HG03460 (cell line): ENCODE measurements at regions not wholly inside any gene's neighbourhood (a gene's known extent, or its start where the extent isn't known, plus 50 kb on each side); places are given as distances from the start of the nearest gene placed in this dataset.
"Not testable (repeated sequence)": the region's sequence is repeated elsewhere in the genome, so short reads cannot be mapped to it uniquely, and the experiment has no call there.

Experiments
- ATAC-seq: cut with Tn5 transposase; IDR thresholded peaks from one replicate; pipeline ENCODE4 v1.9.1; 2021; ENCODE audit not compliant: unreplicated experiment

GRCh38 chr6:56839533-56840183 is 115.2 kb upstream of the BEND6 start:
- no peak for ATAC-seq

GRCh38 chr6:56838965-56839364 is 115.9 kb upstream of the BEND6 start:
- ATAC-seq = no peak

GRCh38 chr6:56838016-56838555 is 116.8 kb upstream of the BEND6 start:
- no peak for ATAC-seq

- ATAC-seq = no peak
These were observed 117.5 kb upstream of the BEND6 start for GRCh38 chr6:56837322-56837894.

- no peak for ATAC-seq
These were observed 119.3 kb upstream of the BEND6 start for GRCh38 chr6:56835612-56836011.

GRCh38 chr6:56833873-56834272 is 121.0 kb upstream of the BEND6 start:
- no peak for ATAC-seq

GRCh38 chr6:56833127-56833791 is 121.6 kb upstream of the BEND6 start:
- no peak for ATAC-seq

GRCh38 chr6:56832225-56832624 is 122.7 kb upstream of the BEND6 start:
- no peak for ATAC-seq

- ATAC-seq = no peak
These were observed 123.6 kb upstream of the BEND6 start for GRCh38 chr6:56831334-56831733.

GRCh38 chr6:56827908-56828649 is 126.8 kb upstream of the BEND6 start:
- no peak for ATAC-seq

GRCh38 chr6:56824431-56824830 is 130.5 kb upstream of the BEND6 start:
- ATAC-seq = not testable (repeated sequence)

- ATAC-seq = no peak
These were observed 133.9 kb upstream of the BEND6 start for GRCh38 chr6:56821005-56821432.

GRCh38 chr6:56820060-56820459 is 134.8 kb upstream of the BEND6 start:
- no peak for ATAC-seq

- no peak for ATAC-seq
These were observed 135.3 kb upstream of the BEND6 start for GRCh38 chr6:56819604-56820003.

- no peak for ATAC-seq
These were observed 138.5 kb upstream of the BEND6 start for GRCh38 chr6:56816370-56816769.

GRCh38 chr6:56815436-56815835 is 139.5 kb upstream of the BEND6 start:
- no peak for ATAC-seq

- ATAC-seq = no peak
These were observed 140.1 kb upstream of the BEND6 start for GRCh38 chr6:56814802-56815201.

GRCh38 chr6:56814308-56814707 is 140.6 kb upstream of the BEND6 start:
- ATAC-seq = no peak

GRCh38 chr6:56812851-56813250 is 142.1 kb upstream of the BEND6 start:
- ATAC-seq = not testable (repeated sequence)

GRCh38 chr6:56808871-56809359 is 146.0 kb upstream of the BEND6 start:
- no peak for ATAC-seq

GRCh38 chr6:56807989-56808337 is 146.9 kb upstream of the BEND6 start:
- no peak for ATAC-seq
